SK-N-SH (cell line): ENCODE measurements at regions not wholly inside any gene's neighbourhood (a gene's known extent, or its start where the extent isn't known, plus 50 kb on each side); places are given as distances from the start of the nearest gene placed in this dataset.

Experiments used
- CTCF ChIP-seq: fragments of 200-600 bp; sonication (generic); IDR thresholded peaks from 2 replicates; pipeline ENCODE4 v1.6.1; 2017; ENCODE audit warnings: antibody characterized with exemption, mild to moderate bottlenecking, moderate library complexity
- EP300 ChIP-seq, 2 experiments: IDR thresholded peaks; 2 replicates each; pipeline versions ENCODE4 v1.4.0 to v1.6.1; 2012; ENCODE audit warnings: borderline replicate concordance in 1 of 2, low read depth in 1 of 2, low read length in 1 of 2
- IRF3 ChIP-seq: fragments of 150-350 bp; IDR thresholded peaks from 2 replicates; pipeline ENCODE4 v1.6.1; 2016; ENCODE audit warnings: mild to moderate bottlenecking, low read depth, low read length
- NFIC ChIP-seq: IDR thresholded peaks from 2 replicates; pipeline ENCODE4 v1.4.0; 2012; ENCODE audit warnings: borderline replicate concordance
- RFX5 ChIP-seq: IDR thresholded peaks from 2 replicates; pipeline ENCODE4 v1.6.1; 2012; ENCODE audit warnings: mild to moderate bottlenecking, improper control_type of control experiment, low read length
- RXRA ChIP-seq: IDR thresholded peaks from 2 replicates; pipeline ENCODE4 v1.4.0; 2012; ENCODE audit warnings: low read depth, mild to moderate bottlenecking, borderline replicate concordance
- SIN3A ChIP-seq: IDR thresholded peaks from 2 replicates; pipeline ENCODE4 v1.6.1; 2012; ENCODE audit warnings: low read depth, mild to moderate bottlenecking, low read length, moderate library complexity, borderline replicate concordance
- TAF1 ChIP-seq: IDR thresholded peaks from 2 replicates; pipeline ENCODE4 v1.6.1; 2012; ENCODE audit warnings: low read depth, mild to moderate bottlenecking, low read length, moderate library complexity, borderline replicate concordance

- TF ChIP-seq CTCF (no peak), EP300 (IDR thresholded peaks at IDR 0.05; ENCODE audit: borderline replicate concordance in 1 of 2, low read depth in 1 of 2, low read length in 1 of 2) (no peak), RXRA (no peak), IRF3 (no peak), TAF1 (no peak), SIN3A (no peak), RFX5 (no peak), NFIC (no peak)
Observed at GRCh38 chr6:68447112-68447511, 188.0 kb upstream of the ADGRB3 start.
